GM13976 (cell line): ENCODE measurements at regions not wholly inside any gene's neighbourhood (a gene's known extent, or its start where the extent isn't known, plus 50 kb on each side); places are given as distances from the start of the nearest gene placed in this dataset.

Experiments
- DNase-seq: peaks from one replicate; pipeline ENCODE4 v3.0.0; 2012; ENCODE audit warnings: low spot score
- in situ Hi-C: fragments of 300-500 bp; cut with MboI; formaldehyde crosslinking; loops from one replicate; pipeline ENCODE4 v1.12.0; 2022; ENCODE audit warnings: low sequenced_read_pairs, mixed read lengths, inconsistent platforms; ENCODE audit not compliant: unreplicated experiment
- TF ChIP-seq, protein P1 (sequence below): IDR thresholded peaks from 2 replicates; pipeline ENCODE4 v1.5.1; 2012; ENCODE audit warnings: borderline replicate concordance, mild to moderate bottlenecking; ENCODE audit not compliant: insufficient read depth; ENCODE audit errors: extremely low read depth, missing control alignments, control extremely low read depth

DNA sequence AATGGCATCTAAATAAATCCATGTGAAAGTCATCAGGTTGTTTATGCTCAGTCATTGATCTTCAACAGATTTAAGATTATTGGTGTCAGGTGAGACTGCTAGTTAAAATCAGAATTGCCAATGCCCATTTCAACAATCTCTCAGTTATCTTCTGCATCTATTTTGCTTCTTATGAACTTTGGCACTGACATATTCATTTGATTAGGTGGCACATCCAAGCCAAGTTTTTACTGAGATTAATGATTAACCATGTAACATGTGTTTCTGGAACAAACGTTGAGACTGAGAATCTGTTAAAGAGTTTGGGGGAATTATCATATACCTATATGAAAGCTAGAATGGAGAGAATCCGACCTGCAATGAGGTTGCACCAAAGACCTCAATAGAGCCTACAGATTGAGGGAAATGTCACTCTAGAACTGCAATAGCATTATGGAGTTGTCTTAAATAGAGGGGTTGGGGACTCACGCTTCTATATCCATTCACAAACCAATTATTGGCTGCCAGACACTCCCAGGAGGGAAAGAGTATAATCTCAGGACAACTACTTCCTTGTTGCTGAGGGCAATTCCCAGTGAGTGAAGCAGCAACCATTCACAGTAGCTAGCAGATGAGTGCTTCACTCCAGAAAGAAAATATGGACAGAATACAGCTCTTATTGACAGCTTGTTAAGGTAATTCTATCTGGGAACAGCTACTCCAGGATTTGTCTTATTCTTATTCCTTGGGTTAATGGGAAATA is 891.3 kb downstream of the SQOR start:
- DNase-seq, result no peak
- TF ChIP-seq, protein P1, sequence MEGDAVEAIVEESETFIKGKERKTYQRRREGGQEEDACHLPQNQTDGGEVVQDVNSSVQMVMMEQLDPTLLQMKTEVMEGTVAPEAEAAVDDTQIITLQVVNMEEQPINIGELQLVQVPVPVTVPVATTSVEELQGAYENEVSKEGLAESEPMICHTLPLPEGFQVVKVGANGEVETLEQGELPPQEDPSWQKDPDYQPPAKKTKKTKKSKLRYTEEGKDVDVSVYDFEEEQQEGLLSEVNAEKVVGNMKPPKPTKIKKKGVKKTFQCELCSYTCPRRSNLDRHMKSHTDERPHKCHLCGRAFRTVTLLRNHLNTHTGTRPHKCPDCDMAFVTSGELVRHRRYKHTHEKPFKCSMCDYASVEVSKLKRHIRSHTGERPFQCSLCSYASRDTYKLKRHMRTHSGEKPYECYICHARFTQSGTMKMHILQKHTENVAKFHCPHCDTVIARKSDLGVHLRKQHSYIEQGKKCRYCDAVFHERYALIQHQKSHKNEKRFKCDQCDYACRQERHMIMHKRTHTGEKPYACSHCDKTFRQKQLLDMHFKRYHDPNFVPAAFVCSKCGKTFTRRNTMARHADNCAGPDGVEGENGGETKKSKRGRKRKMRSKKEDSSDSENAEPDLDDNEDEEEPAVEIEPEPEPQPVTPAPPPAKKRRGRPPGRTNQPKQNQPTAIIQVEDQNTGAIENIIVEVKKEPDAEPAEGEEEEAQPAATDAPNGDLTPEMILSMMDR, result no peak
- in situ Hi-C loops, result no loop called here

DNA sequence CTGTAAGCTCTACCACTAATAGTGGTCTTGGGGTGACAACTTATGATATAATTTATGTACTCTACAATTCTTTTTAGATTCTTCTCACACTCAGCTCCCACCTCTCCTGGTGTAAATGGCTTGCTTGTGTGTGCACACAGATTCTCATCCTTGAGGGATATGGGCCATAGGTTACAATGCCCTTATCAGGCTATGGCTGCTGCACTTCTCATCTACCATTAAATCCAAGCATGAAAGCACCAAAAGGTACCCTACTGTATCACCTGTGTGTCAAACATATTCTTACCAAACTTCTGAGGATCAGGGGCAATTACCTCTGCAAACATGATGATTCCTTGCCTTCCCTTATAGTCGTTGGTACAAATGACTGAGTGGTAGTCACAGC is 891.9 kb downstream of the SQOR start:
- in situ Hi-C loops, result no loop called here
- no peak for DNase-seq
- TF ChIP-seq, protein P1, result no peak

DNA sequence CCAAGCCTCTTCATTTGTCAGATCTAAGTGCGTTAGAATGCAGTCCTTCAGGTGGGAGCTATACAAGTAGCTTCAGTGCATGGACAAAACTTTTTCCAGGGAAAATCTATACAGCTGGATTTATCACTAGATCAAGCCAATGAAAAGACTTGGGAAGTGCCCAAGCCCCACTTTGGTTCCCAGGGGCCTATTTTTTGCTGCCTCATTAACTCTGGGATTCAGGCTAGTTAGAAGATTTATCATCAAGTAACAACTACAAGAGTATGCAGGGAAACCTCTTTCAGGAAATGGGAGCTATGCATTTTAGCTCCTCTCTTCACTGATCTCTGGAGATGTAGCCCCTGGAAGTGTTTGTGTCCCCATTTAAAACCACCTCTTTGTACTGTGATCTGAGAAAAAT is 908.8 kb downstream of the SQOR start:
- no peak for DNase-seq
- TF ChIP-seq, protein P1, result no peak
- in situ Hi-C loops, result no loop called here

DNA sequence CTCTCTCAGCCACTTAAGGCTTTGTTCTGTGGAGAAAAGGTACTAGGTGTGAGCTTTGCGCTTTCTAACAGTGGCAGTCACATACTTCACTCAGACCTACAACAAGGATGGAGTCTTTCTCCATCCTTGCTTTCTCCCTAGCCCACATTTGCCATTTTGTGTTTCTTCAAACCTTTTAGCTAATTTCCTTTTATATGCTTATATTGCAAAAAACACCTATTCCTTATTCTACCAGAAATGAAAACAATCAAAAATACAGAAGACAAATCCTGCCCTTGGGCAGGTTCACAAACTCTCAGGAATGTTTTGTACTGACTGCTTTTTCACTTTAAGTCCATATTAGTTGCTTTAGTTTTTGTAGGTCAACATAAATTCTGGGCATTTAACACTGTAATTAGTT is 914.2 kb downstream of the SQOR start:
- TF ChIP-seq, protein P1, result no peak
- no peak for DNase-seq
- in situ Hi-C loops, result no loop called here

DNA sequence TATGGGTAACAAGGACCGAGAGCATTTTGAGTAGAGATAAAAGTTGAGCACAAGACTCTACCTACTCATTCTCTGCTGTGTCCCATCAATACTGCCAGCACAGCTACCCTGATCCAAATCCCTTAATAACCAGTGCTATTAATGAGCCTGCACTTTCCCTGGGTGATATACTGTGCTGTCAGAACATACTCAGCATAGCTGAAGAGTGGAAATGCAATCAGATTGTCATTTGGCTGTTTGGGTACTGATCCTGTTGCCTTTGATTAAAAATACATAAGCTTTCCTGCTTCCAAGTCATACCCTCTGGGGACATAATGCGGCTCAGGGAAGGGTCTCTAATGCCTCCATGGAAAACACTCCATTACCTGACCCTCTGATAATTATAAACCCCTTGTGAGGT is 917.5 kb downstream of the SQOR start:
- TF ChIP-seq, protein P1, result no peak
- in situ Hi-C loops, result no loop called here
- no peak for DNase-seq

DNA sequence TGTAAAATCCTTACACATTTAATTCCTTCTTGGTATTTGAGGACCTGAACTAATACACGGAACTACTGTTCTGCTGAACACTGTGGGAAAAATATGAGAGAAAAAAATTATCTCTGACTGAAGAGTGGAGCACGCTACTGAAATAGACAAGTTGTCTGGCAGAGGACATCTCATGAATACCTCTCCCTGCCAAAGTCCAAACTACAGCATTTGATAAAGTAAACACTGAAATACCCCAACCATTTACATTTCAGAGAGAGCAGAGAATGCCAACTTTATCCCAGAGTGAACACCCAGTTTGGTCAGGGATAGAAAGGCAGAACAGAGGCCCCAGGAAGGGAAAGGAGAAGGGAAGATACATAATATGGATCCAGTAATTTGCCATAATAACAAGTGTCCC is 920.7 kb downstream of the SQOR start:
- DNase-seq, result no peak
- in situ Hi-C loops, result no loop called here
- TF ChIP-seq, protein P1, result no peak

DNA sequence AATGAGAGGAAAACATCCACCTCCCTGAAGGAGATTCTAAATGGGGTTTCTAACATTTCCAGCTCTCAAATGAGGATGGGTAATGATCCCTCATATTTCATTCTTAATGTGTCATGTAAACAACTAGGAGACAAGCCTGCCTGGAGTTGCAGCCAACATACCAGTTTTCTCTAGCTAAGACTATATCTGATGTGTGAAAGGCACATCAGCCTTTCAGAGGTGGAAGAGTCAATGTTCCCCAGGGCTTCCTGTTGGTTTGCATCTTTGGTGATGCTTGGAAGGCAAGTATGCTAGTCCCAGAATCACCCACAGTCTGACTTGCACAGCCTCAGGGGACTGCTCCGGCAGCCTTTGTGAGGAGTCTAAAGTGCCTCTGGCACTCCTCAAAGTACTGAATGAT is 921.2 kb downstream of the SQOR start:
- no peak for DNase-seq
- in situ Hi-C loops, result no loop called here
- TF ChIP-seq, protein P1, result no peak
